Heart left ventricle (tissue), 16 donors: ENCODE measurements at regions not wholly inside any gene's neighbourhood (a gene's known extent, or its start where the extent isn't known, plus 50 kb on each side); places are given as distances from the start of the nearest gene placed in this dataset.

Source experiments
- ATAC-seq, 4 donors: fragments of 200-7000 bp; cut with Tn5 transposase; one replicate each; pipeline ENCODE4 v1.9.1; 2020 to 2022; ENCODE audit warnings: moderate library complexity in 4 of 4, mild to moderate bottlenecking in 3 of 4, moderate number of reproducible peaks in 1 of 4
- DNase-seq, 5 donors: peaks; one replicate each; pipeline ENCODE4 v3.0.0-alpha.2; 2020
- H3K27ac ChIP-seq, 12 donors: fragments of 200-600 bp; sonication (generic) in 4 of 12; one replicate each; pipeline versions ENCODE4 v1.5.0 to v1.8.0; 2016 to 2022; ENCODE audit warnings: mild to moderate bottlenecking in 2 of 12
- H3K27me3 ChIP-seq, 9 donors: fragments of 200-600 bp; sonication (generic) in 2 of 9; one replicate each; pipeline versions ENCODE4 v1.5.1 to v1.8.0; 2016 to 2022; ENCODE audit warnings: mild to moderate bottlenecking in 3 of 9
- H3K36me3 ChIP-seq, 9 donors: fragments of 200-600 bp; sonication (generic) in 2 of 9; one replicate each; pipeline versions ENCODE4 v1.5.0 to v1.8.0; 2018 to 2022; ENCODE audit warnings: mild to moderate bottlenecking in 2 of 9
- H3K4me1 ChIP-seq, 12 donors: fragments of 200-600 bp; sonication (generic) in 4 of 12; one replicate each; pipeline versions ENCODE4 v1.5.0 to v1.8.0; 2016 to 2022; ENCODE audit warnings: mild to moderate bottlenecking in 3 of 12
- H3K4me3 ChIP-seq, 12 donors: fragments of 200-600 bp; sonication (generic) in 4 of 12; one replicate each; pipeline versions ENCODE4 v1.5.0 to v1.8.0; 2017 to 2022; ENCODE audit warnings: mild to moderate bottlenecking in 9 of 12, moderate library complexity in 4 of 12
- H3K9me3 ChIP-seq, 12 donors: fragments of 200-600 bp; sonication (generic) in 4 of 12; one replicate each; pipeline versions ENCODE4 v1.5.0 to v1.8.0; 2016 to 2022; ENCODE audit warnings: mild to moderate bottlenecking in 1 of 12
- POLR2A ChIP-seq, 2 donors: fragments of 450-650 bp; IDR thresholded peaks; one replicate each; pipeline ENCODE4 v1.6.1; 2017; ENCODE audit warnings: antibody characterized with exemption in 2 of 2, mild to moderate bottlenecking in 2 of 2, moderate library complexity in 2 of 2
- WGBS, 4 donors: extraction: QIAGEN DNeasy Blood & Tissue Kit in 2 of 4; methylation state at CpG; one replicate each; pipeline versions ENCODE4 v1.1.5 to v1.1.7; 2013 to 2018; 5-methylcytosine and 5-hydroxymethylcytosine counted together
- intact Hi-C, 10 donors: fragments of 100-400 bp; cut with DNase I; formaldehyde crosslinking; loops; one replicate each; pipeline versions ENCODE4 v1.11.1 to v1.14.2; 2022
- TF ChIP-seq, protein P1 (sequence below), 12 donors: fragments of 200-600 bp; sonication (generic) in 4 of 12; IDR thresholded peaks; one replicate each; pipeline versions ENCODE4 v1.5.0 to v1.8.0; 2018 to 2022; ENCODE audit warnings: antibody characterized with exemption in 12 of 12, mild to moderate bottlenecking in 5 of 12
- donor health status: ischemic (EF 13 %, LVEDD 7.1; RV severe dilation, severe dysfunction).
- donor health status: healthy with polysubstance abuse.
- donor health status: DM: no; HTN: yes; CAD: no.
- donor health status: DM: no; HTN: no; CAD: no.
- donor health status: ischemic (EF 25% LVEDD 6.9; RV normal size, moderate dysfunction).
- donor health status: ischemic (EF 25% LVEDD 5.7; RV mildly dilated, moderate dysfunction).
- donor health status: healthy.
- donor health status: DM: yes; HTN: yes; CAD: no.
- donor health status: ischemic (EF 35%, LVEDD 5.7; RV mildly dilated, moderate dysfunction).
- donor health status: nonischemic (EF 11% LVEDD 7.7; RV severe dilation, severe dysfunction).
- donor health status: DM: yes; HTN: yes; CAD: no.
- donor health status: PGD.
- donor health status: ischemic (EF 29% LVEDD 5.4; RV normal size, mild dysfunction).
- donor health status: nonischemic (EF 23%, LVEDD 6.1; RV moderate dilation, normal function).

GRCh38 chr12:115060477-115061168 lies 376.6 kb upstream of the TBX3 start:
- H3K9me3 ChIP-seq: no peaks in the 10 kb centered on the region
- H3K27me3 ChIP-seq: peaks cover 0 to 4% (median 0%) of the 10 kb centered on the region in 9 donors
- H3K4me3 ChIP-seq: no peak overlapping the region
- ATAC-seq (no peak), DNase-seq (no peak)
- intact Hi-C loops: no loop called here
- no peak overlapping the region for H3K27ac ChIP-seq
- no peaks in the 10 kb centered on the region for H3K36me3 ChIP-seq
- WGBS, 4 donors: 90 to 92% (median 91%) methylated on average over 6 of the region's 6 CpGs
- no peaks in the 10 kb centered on the region for H3K4me1 ChIP-seq
- no peak for TF ChIP-seq POLR2A (IDR thresholded peaks at IDR 0.05)
- TF ChIP-seq, protein P1, sequence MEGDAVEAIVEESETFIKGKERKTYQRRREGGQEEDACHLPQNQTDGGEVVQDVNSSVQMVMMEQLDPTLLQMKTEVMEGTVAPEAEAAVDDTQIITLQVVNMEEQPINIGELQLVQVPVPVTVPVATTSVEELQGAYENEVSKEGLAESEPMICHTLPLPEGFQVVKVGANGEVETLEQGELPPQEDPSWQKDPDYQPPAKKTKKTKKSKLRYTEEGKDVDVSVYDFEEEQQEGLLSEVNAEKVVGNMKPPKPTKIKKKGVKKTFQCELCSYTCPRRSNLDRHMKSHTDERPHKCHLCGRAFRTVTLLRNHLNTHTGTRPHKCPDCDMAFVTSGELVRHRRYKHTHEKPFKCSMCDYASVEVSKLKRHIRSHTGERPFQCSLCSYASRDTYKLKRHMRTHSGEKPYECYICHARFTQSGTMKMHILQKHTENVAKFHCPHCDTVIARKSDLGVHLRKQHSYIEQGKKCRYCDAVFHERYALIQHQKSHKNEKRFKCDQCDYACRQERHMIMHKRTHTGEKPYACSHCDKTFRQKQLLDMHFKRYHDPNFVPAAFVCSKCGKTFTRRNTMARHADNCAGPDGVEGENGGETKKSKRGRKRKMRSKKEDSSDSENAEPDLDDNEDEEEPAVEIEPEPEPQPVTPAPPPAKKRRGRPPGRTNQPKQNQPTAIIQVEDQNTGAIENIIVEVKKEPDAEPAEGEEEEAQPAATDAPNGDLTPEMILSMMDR (IDR thresholded peaks at IDR 0.05): no peak

DNA sequence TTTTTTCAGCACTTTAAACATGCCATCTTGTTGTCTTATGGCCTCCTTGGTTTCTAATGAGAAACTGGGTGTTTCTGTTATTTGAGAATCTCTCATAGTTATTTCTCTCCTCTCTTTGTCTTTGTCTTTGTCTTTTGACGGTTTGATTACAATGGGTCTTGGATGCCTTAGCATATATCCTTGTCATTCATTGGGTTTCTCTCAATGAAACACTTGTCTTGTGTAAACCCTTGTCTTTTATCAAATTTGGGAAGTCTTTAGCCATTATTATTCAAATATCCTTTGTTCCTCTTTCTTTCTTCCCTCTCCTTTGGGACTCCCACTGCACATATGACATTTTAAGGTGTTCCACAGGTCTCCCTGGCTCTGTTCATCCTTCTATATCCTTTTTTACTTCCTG lies 373.5 kb upstream of the TBX3 start:
- intact Hi-C loops: no loop called here
- WGBS, 4 donors: 59 to 67% (median 63%) methylated on average over 1 of the region's 1 CpG
- Histone ChIP-seq H3K9me3 (peaks cover 0 to 12% (median 0%) of the 10 kb centered on the region in 12 donors), H3K27ac (no peak overlapping the region), H3K4me1 (no peaks in the 10 kb centered on the region), H3K4me3 (no peak overlapping the region), H3K27me3 (peaks cover 0 to 4% (median 0%) of the 10 kb centered on the region in 9 donors), H3K36me3 (no peaks in the 10 kb centered on the region)
- no peak for ATAC-seq
- TF ChIP-seq, protein P1 (IDR thresholded peaks at IDR 0.05): no peak
- TF ChIP-seq POLR2A (IDR thresholded peaks at IDR 0.05): no peak
- DNase-seq: no peak

DNA sequence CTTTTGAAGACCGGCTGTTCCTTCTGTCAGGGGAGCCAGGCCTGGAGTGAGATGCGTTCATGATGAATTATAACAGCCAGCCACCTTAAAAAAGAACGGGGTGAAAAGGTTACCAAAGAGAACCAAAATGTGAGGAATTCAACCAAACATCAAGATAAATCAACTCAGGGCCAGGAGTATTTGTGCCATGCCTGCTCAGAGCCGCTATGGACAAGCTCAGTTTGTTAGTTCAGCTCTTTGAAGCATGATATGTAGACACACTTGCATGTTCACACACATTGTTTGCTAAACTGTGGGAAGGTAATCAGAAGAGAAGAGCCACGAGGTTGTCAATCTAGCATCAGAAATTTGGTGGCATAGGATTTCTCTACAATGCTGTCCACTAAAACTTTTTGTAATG lies 367.4 kb upstream of the TBX3 start:
- intact Hi-C loops: no loop called here
- Histone ChIP-seq H3K27ac (no peak overlapping the region), H3K4me1 (no peaks in the 10 kb centered on the region), H3K27me3 (no peaks in the 10 kb centered on the region), H3K9me3 (peaks cover 0 to 12% (median 0%) of the 10 kb centered on the region in 12 donors), H3K4me3 (no peak overlapping the region), H3K36me3 (no peaks in the 10 kb centered on the region)
- WGBS, 4 donors: 68 to 78% (median 72%) methylated on average over 5 of the region's 5 CpGs
- TF ChIP-seq, protein P1 (IDR thresholded peaks at IDR 0.05): no peak
- TF ChIP-seq POLR2A (IDR thresholded peaks at IDR 0.05): no peak
- DNase-seq (no peak), ATAC-seq (no peak)

DNA sequence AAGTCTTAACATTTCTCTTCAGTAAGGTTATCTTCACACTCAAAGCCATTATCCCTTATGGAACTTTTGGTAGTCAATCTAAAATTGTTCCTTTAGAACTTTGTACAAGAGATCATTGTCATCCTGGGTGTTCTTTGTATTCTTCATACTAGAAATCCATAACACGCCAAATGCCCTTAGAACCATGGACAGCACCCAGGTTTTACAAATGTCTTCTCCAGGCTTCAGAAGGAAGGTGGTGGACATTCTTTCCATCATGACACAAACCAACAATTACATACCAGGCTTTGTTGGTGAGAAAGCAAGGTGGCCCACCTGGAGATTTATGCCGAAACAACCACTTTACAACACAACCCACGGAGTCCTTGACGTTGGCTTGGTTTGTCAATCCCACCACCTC lies 365.6 kb upstream of the TBX3 start:
- H3K27me3 ChIP-seq: no peaks in the 10 kb centered on the region
- DNase-seq: no peak
- no peaks in the 10 kb centered on the region for H3K4me1 ChIP-seq
- intact Hi-C loops: no loop called here
- TF ChIP-seq, protein P1 (IDR thresholded peaks at IDR 0.05): no peak
- TF ChIP-seq POLR2A (IDR thresholded peaks at IDR 0.05): no peak
- H3K27ac ChIP-seq: no peak overlapping the region
- peaks cover 0 to 11% (median 0%) of the 10 kb centered on the region in 12 donors for H3K9me3 ChIP-seq
- WGBS, 4 donors: 70 to 77% (median 70%) methylated on average over 4 of the region's 4 CpGs
- no peak overlapping the region for H3K4me3 ChIP-seq
- no peak for ATAC-seq
- H3K36me3 ChIP-seq: no peaks in the 10 kb centered on the region
